H9 (cell line): ENCODE measurements at regions not wholly inside any gene's neighbourhood (a gene's known extent, or its start where the extent isn't known, plus 50 kb on each side); places are given as distances from the start of the nearest gene placed in this dataset.

Experiments
- DNase-seq: peaks from one replicate; pipeline ENCODE4 v3.0.0-alpha.2; 2017
- H2AFZ ChIP-seq: one replicate; pipeline ENCODE4 v1.6.1; 2013; ENCODE audit warnings: mild to moderate bottlenecking, low read length, control low read depth, moderate library complexity
- H2AK5ac ChIP-seq: 2 replicates; pipeline ENCODE4 v1.6.1; 2013; ENCODE audit warnings: low read length, control low read depth, mixed read lengths; ENCODE audit not compliant: insufficient read length
- H2BK120ac ChIP-seq: one replicate; pipeline ENCODE4 v1.6.1; 2013; ENCODE audit warnings: low read depth, mild to moderate bottlenecking, low read length, control low read depth, inconsistent platforms; ENCODE audit not compliant: poor library complexity, severe bottlenecking
- H2BK12ac ChIP-seq: 2 replicates; pipeline ENCODE4 v1.6.1; 2013; ENCODE audit warnings: low read length, control low read depth, mixed read lengths, low read depth; ENCODE audit not compliant: insufficient read length
- H2BK15ac ChIP-seq: 2 replicates; pipeline ENCODE4 v1.6.1; 2013; ENCODE audit warnings: low read depth, low read length, control low read depth
- H2BK20ac ChIP-seq: one replicate; pipeline ENCODE4 v1.6.1; 2013; ENCODE audit warnings: low read depth, mild to moderate bottlenecking, low read length, control low read depth, inconsistent platforms; ENCODE audit not compliant: poor library complexity, severe bottlenecking
- H2BK5ac ChIP-seq: 2 replicates; pipeline ENCODE4 v1.6.1; 2013; ENCODE audit warnings: low read length, control low read depth, mixed read lengths; ENCODE audit not compliant: insufficient read length
- H3K14ac ChIP-seq: 2 replicates; pipeline ENCODE4 v1.6.1; 2013; ENCODE audit warnings: low read length, control low read depth; ENCODE audit not compliant: insufficient read depth
- H3K18ac ChIP-seq: 2 replicates; pipeline ENCODE4 v1.6.1; 2013; ENCODE audit warnings: low read depth, mild to moderate bottlenecking, mixed read lengths, low read length, control low read depth; ENCODE audit not compliant: insufficient read length
- H3K23ac ChIP-seq: 2 replicates; pipeline ENCODE4 v1.6.1; 2013; ENCODE audit warnings: low read length, control low read depth, mixed read lengths, low read depth; ENCODE audit not compliant: insufficient read length
- H3K23me2 ChIP-seq: 2 replicates; pipeline ENCODE4 v1.6.1; 2013; ENCODE audit warnings: low read depth, mild to moderate bottlenecking, mixed read lengths, low read length, control low read depth; ENCODE audit not compliant: insufficient read length, poor library complexity, severe bottlenecking
- H3K27ac ChIP-seq: 2 replicates; pipeline ENCODE4 v1.5.1; 2013; ENCODE audit warnings: low read length, control low read depth, mixed read lengths, low read depth; ENCODE audit not compliant: insufficient read length
- H3K27me3 ChIP-seq: 2 replicates; pipeline ENCODE4 v1.6.1; 2013; ENCODE audit warnings: low read length, control low read depth, inconsistent platforms; ENCODE audit not compliant: insufficient read depth
- H3K4ac ChIP-seq: 2 replicates; pipeline ENCODE4 v1.6.1; 2013; ENCODE audit warnings: low read depth, mild to moderate bottlenecking, control low read depth, inconsistent platforms, low read length, moderate library complexity
- H3K4me1 ChIP-seq: 2 replicates; pipeline ENCODE4 v1.6.1; 2013; ENCODE audit warnings: low read length, control low read depth, inconsistent platforms; ENCODE audit not compliant: insufficient read depth
- H3K4me2 ChIP-seq: 2 replicates; pipeline ENCODE4 v1.6.1; 2013; ENCODE audit warnings: low read length, control low read depth, mixed read lengths; ENCODE audit not compliant: insufficient read length, insufficient read depth
- H3K56ac ChIP-seq: 2 replicates; pipeline ENCODE4 v1.6.1; 2013; ENCODE audit warnings: low read depth, mild to moderate bottlenecking, mixed read lengths, low read length, control low read depth; ENCODE audit not compliant: insufficient read length
- H3K79me1 ChIP-seq: 2 replicates; pipeline ENCODE4 v1.6.1; 2013; ENCODE audit warnings: low read depth, mild to moderate bottlenecking, moderate library complexity, low read length, control low read depth, inconsistent platforms; ENCODE audit not compliant: insufficient read depth, poor library complexity, severe bottlenecking
- H3K79me2 ChIP-seq: 2 replicates; pipeline ENCODE4 v1.6.1; 2013; ENCODE audit warnings: low read length, control low read depth, inconsistent platforms; ENCODE audit not compliant: insufficient read depth
- H3K9ac ChIP-seq: 2 replicates; pipeline ENCODE4 v1.6.1; 2013; ENCODE audit warnings: low read length, control low read depth, mixed read lengths; ENCODE audit not compliant: insufficient read length; ENCODE audit errors: extremely low read depth
- H3K9me3 ChIP-seq: one replicate; pipeline ENCODE4 v1.6.1; 2013; ENCODE audit warnings: low read depth, low read length, inconsistent platforms; ENCODE audit not compliant: control insufficient read depth
- H3T11ph ChIP-seq: one replicate; pipeline ENCODE4 v1.6.1; 2013; ENCODE audit warnings: mild to moderate bottlenecking, low read length, control low read depth, inconsistent platforms
- H4K20me1 ChIP-seq: one replicate; pipeline ENCODE4 v1.6.1; 2013; ENCODE audit not compliant: control insufficient read depth, insufficient read length, insufficient read depth
- H4K5ac ChIP-seq: 2 replicates; pipeline ENCODE4 v1.6.1; 2013; ENCODE audit warnings: low read depth, mild to moderate bottlenecking, mixed read lengths, low read length, control low read depth; ENCODE audit not compliant: insufficient read length
- H4K8ac ChIP-seq: replicated peaks from 2 replicates; pipeline ENCODE4 v1.6.1; 2013; ENCODE audit warnings: low read length, control low read depth, mixed read lengths, low read depth; ENCODE audit not compliant: insufficient read length
- H4K91ac ChIP-seq: 2 replicates; pipeline ENCODE4 v1.6.1; 2013; ENCODE audit warnings: low read depth, mild to moderate bottlenecking, moderate library complexity, mixed read lengths, low read length, control low read depth; ENCODE audit not compliant: insufficient read length
- H3K27ac Mint-ChIP-seq, 3 experiments: 2 replicates in 2 of 3; 3 replicates in 1 of 3; pipeline ENCODE4 v1.8.0; 2020 to 2021; ENCODE audit warnings: mixed read lengths in 3 of 3, mild to moderate bottlenecking in 1 of 3, moderate library complexity in 1 of 3
- H3K27me3 Mint-ChIP-seq: 2 replicates; pipeline ENCODE4 v1.8.0; 2021; ENCODE audit warnings: low read depth, mild to moderate bottlenecking, moderate library complexity, mixed read lengths
- H3K36me3 Mint-ChIP-seq, 3 experiments: 2 replicates in 2 of 3; 3 replicates in 1 of 3; pipeline ENCODE4 v1.8.0; 2020 to 2021; ENCODE audit warnings: low read depth in 3 of 3, mixed read lengths in 3 of 3; ENCODE audit not compliant: insufficient read depth in 1 of 3
- H3K4me1 Mint-ChIP-seq, 2 experiments: 2 replicates each; pipeline ENCODE4 v1.8.0; 2020; ENCODE audit warnings: mixed read lengths in 2 of 2
- H3K4me3 Mint-ChIP-seq, 2 experiments: 2 replicates in 1 of 2; 3 replicates in 1 of 2; pipeline ENCODE4 v1.8.0; 2020 to 2021; ENCODE audit warnings: mild to moderate bottlenecking in 2 of 2, mixed read lengths in 2 of 2, moderate library complexity in 1 of 2
- H3K9me3 Mint-ChIP-seq, 2 experiments: 2 replicates in 1 of 2; 3 replicates in 1 of 2; pipeline ENCODE4 v1.8.0; 2020; ENCODE audit warnings: mild to moderate bottlenecking in 2 of 2, mixed read lengths in 2 of 2, moderate library complexity in 1 of 2
- whole genome bisulfite sequencing: extraction: QIAGEN DNeasy Blood & Tissue Kit; methylation state at CpG from one replicate; pipeline ENCODE4 v1.1.7; 2013; ENCODE audit warnings: missing lambda C conversion rate, low lambda C conversion rate, mixed read lengths; ENCODE audit not compliant: insufficient read length; ENCODE audit errors: extremely low coverage; 5-methylcytosine and 5-hydroxymethylcytosine counted together
- TF ChIP-seq, protein P1 (sequence below): fragments of 200-600 bp; sonication (generic); conservative IDR thresholded peaks from 3 replicates; pipeline ENCODE4 v1.8.0; 2021; ENCODE audit warnings: antibody characterized with exemption, mild to moderate bottlenecking

- no peaks in the 10 kb centered on the region for H4K20me1 ChIP-seq
- Mint-ChIP-seq H3K4me3 (no peak overlapping the region), H3K9me3 (no peaks in the 10 kb centered on the region), H3K27me3 (no peaks in the 10 kb centered on the region; the same call in 1 of the 2 replicates), H3K4me1 (no peaks in the 10 kb centered on the region), H3K27ac (no peak overlapping the region), H3K36me3 (no peaks in the 10 kb centered on the region)
- H3K56ac ChIP-seq = no peak overlapping the region
- H3K4ac ChIP-seq = no peak overlapping the region
- no peak overlapping the region for H2BK15ac ChIP-seq
- H3K79me1 ChIP-seq = no peaks in the 10 kb centered on the region
- TF ChIP-seq, protein P1, sequence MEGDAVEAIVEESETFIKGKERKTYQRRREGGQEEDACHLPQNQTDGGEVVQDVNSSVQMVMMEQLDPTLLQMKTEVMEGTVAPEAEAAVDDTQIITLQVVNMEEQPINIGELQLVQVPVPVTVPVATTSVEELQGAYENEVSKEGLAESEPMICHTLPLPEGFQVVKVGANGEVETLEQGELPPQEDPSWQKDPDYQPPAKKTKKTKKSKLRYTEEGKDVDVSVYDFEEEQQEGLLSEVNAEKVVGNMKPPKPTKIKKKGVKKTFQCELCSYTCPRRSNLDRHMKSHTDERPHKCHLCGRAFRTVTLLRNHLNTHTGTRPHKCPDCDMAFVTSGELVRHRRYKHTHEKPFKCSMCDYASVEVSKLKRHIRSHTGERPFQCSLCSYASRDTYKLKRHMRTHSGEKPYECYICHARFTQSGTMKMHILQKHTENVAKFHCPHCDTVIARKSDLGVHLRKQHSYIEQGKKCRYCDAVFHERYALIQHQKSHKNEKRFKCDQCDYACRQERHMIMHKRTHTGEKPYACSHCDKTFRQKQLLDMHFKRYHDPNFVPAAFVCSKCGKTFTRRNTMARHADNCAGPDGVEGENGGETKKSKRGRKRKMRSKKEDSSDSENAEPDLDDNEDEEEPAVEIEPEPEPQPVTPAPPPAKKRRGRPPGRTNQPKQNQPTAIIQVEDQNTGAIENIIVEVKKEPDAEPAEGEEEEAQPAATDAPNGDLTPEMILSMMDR = no peak
- no peak overlapping the region for H3K18ac ChIP-seq
- no peaks in the 10 kb centered on the region for H3K27me3 ChIP-seq
- H3K9me3 ChIP-seq = no peaks in the 10 kb centered on the region
- H3K4me2 ChIP-seq = no peak overlapping the region
- H2BK12ac ChIP-seq = no peak overlapping the region
- no peak overlapping the region for H4K5ac ChIP-seq
- H3K9ac ChIP-seq = no peak overlapping the region
- no peak overlapping the region for H2BK120ac ChIP-seq
- WGBS = no CpG with 5 or more reads among the region's 3 CpGs
- no peak overlapping the region for H3K23ac ChIP-seq
- H3T11ph ChIP-seq = no peak overlapping the region
- no peak overlapping the region for H2BK5ac ChIP-seq
- H4K91ac ChIP-seq = no peak overlapping the region
- DNase-seq = no peak
- no peak overlapping the region for H2AFZ ChIP-seq
- H2BK20ac ChIP-seq = no peak overlapping the region
- H4K8ac ChIP-seq = no peak overlapping the region
- H3K14ac ChIP-seq = no peak overlapping the region
- H3K79me2 ChIP-seq = no peaks in the 10 kb centered on the region
- H2AK5ac ChIP-seq = no peak overlapping the region
- no peaks in the 10 kb centered on the region for H3K23me2 ChIP-seq
- no peaks in the 10 kb centered on the region for H3K4me1 ChIP-seq
- no peak overlapping the region for H3K27ac ChIP-seq
These were observed 106.5 kb upstream of the GRAMD1B start for GRCh38 chr11:123323568-123323967.
